ENCODE measurements at regions not wholly inside any gene's neighbourhood (a gene's known extent, or its start where the extent isn't known, plus 50 kb on each side); places are given as distances from the start of the nearest gene placed in this dataset.
A peak's percentile ranks its signal among the peaks of the same experiment; 100 is the strongest.

DNA sequence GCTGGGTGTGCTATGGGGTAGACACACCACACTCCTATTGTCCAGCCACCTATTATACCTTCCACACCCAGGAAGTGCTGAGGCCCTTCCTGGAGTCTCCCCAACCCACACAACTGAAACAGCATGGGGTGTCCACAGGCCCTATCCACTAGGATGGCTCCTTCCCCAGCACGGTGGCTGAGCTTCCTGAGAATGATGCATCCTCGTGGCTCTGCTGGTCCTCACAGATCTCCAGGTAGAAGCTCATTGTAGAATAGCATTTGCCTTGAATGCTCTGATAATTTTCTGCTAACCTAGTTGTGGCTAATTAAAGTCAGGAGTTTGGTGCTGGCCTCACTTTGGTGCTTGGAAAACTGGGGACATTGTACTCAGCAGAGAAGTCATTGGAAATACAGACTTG, 182.6 kb downstream of the ANKRD30B start:
- H3K4me3 ChIP-seq (IDR thresholded peaks at IDR 0.05; ENCODE audit: insufficient read depth, low read depth, low read length) = no peak overlapping the region
- TF ChIP-seq, protein P1, sequence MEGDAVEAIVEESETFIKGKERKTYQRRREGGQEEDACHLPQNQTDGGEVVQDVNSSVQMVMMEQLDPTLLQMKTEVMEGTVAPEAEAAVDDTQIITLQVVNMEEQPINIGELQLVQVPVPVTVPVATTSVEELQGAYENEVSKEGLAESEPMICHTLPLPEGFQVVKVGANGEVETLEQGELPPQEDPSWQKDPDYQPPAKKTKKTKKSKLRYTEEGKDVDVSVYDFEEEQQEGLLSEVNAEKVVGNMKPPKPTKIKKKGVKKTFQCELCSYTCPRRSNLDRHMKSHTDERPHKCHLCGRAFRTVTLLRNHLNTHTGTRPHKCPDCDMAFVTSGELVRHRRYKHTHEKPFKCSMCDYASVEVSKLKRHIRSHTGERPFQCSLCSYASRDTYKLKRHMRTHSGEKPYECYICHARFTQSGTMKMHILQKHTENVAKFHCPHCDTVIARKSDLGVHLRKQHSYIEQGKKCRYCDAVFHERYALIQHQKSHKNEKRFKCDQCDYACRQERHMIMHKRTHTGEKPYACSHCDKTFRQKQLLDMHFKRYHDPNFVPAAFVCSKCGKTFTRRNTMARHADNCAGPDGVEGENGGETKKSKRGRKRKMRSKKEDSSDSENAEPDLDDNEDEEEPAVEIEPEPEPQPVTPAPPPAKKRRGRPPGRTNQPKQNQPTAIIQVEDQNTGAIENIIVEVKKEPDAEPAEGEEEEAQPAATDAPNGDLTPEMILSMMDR (conservative IDR thresholded peaks at IDR 0.05; ENCODE audit: low read depth, low read length) = no peak
- H3K9ac ChIP-seq = no peak overlapping the region
- H3K27me3 ChIP-seq (ENCODE audit: insufficient read depth, low read depth) = no peaks in the 10 kb centered on the region
- H3K27ac ChIP-seq = no peak overlapping the region
- no peaks in the 10 kb centered on the region for H4K20me1 ChIP-seq (ENCODE audit: insufficient read depth)
- peaks cover 10% of the 10 kb centered on the region for H3K4me1 ChIP-seq (ENCODE audit: low read depth, poor library complexity, severe bottlenecking)
- H3K36me3 ChIP-seq (ENCODE audit: insufficient read depth) = no peaks in the 10 kb centered on the region
- H2AFZ ChIP-seq (ENCODE audit: low read depth) = no peak overlapping the region
- H3K4me2 ChIP-seq = no peak overlapping the region
- H3K79me2 ChIP-seq (ENCODE audit: insufficient read depth, low read depth) = no peaks in the 10 kb centered on the region

DNA sequence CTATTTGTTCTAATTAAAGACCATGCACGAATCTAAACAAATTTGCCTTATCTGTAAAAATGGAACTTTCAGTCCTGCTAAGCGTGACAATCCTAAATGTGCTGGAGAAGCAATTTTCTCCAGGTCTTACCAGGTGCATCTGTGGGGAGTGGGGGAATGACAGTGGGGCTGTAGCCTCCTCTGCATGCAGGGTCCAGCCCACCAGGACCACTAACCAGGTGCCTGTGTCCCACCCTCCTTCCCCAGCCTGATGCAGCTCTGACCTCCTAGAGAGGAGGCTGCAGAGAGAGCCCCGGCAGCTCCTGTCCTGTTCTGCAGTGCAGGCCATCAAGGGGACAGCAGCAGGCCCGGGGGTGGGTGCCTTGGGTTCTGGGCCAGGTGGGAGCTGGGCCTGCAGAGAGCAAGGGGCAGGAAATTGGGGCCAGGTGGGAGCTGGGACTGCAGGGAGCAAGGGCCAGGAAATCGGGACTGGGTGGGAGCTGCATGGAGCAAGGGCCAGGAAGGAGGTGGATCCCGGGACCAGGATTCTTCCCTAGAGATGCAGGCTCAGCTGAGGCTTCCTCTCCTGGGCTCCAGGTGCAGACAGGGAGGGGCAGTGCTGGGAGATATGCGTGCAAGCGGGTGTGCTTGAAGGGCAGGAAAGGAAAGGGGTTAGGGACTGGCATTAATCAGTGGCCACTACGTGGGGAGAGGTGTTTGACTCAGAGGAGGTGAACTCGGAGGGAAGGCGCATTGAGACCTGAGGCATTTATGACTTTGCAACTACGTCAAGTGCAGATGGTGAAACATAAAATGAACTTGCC, 185.3 kb downstream of the ANKRD30B start:
- Histone ChIP-seq H3K4me2 (peak overlapping the region; percentile 29; the same call in 1 of the 2 replicates), H2AFZ (ENCODE audit: low read depth) (no peak overlapping the region; the same call in 1 of the 2 replicates), H3K4me3 (IDR thresholded peaks at IDR 0.05; ENCODE audit: insufficient read depth, low read depth, low read length) (no peak overlapping the region), H4K20me1 (ENCODE audit: insufficient read depth) (no peaks in the 10 kb centered on the region), H3K9ac (no peak overlapping the region), H3K36me3 (ENCODE audit: insufficient read depth) (no peaks in the 10 kb centered on the region), H3K27ac (no peak overlapping the region; the same call in 1 of the 2 replicates), H3K4me1 (ENCODE audit: low read depth, poor library complexity, severe bottlenecking) (peaks cover 8% of the 10 kb centered on the region), H3K27me3 (ENCODE audit: insufficient read depth, low read depth) (no peaks in the 10 kb centered on the region), H3K79me2 (ENCODE audit: insufficient read depth, low read depth) (no peaks in the 10 kb centered on the region)
- TF ChIP-seq, protein P1 (conservative IDR thresholded peaks at IDR 0.05; ENCODE audit: low read depth, low read length) = no peak

DNA sequence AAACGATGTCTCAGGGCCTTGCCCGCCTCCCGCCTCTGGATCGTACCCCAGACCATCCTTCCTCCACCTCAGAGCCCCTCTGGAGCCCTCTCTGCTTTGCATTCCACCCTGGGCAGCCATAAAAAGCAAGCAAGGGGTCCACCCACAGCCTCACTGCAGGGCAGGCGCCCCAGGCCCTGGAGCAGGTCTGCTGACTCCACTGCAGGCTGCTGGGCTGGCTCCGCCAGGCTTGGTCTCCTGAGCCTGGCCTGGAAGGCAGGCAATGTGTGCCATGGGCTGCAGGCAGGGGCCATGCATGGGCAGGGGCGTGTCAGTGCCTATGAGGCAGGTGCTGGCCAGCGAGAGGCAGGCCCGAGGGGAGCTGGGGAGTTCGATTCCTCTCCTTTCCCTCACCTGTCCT, 186.0 kb downstream of the ANKRD30B start:
- H4K20me1 ChIP-seq (ENCODE audit: insufficient read depth) = no peaks in the 10 kb centered on the region
- TF ChIP-seq, protein P1 (conservative IDR thresholded peaks at IDR 0.05; ENCODE audit: low read depth, low read length) = no peak
- no peaks in the 10 kb centered on the region for H3K79me2 ChIP-seq (ENCODE audit: insufficient read depth, low read depth)
- H2AFZ ChIP-seq (ENCODE audit: low read depth) = no peak overlapping the region
- H3K4me3 ChIP-seq (IDR thresholded peaks at IDR 0.05; ENCODE audit: insufficient read depth, low read depth, low read length) = no peak overlapping the region
- no peak overlapping the region for H3K4me2 ChIP-seq
- H3K36me3 ChIP-seq (ENCODE audit: insufficient read depth) = no peaks in the 10 kb centered on the region
- no peak overlapping the region for H3K27ac ChIP-seq
- H3K27me3 ChIP-seq (ENCODE audit: insufficient read depth, low read depth) = no peaks in the 10 kb centered on the region
- H3K9ac ChIP-seq = no peak overlapping the region
- peaks cover 8% of the 10 kb centered on the region for H3K4me1 ChIP-seq (ENCODE audit: low read depth, poor library complexity, severe bottlenecking)

DNA sequence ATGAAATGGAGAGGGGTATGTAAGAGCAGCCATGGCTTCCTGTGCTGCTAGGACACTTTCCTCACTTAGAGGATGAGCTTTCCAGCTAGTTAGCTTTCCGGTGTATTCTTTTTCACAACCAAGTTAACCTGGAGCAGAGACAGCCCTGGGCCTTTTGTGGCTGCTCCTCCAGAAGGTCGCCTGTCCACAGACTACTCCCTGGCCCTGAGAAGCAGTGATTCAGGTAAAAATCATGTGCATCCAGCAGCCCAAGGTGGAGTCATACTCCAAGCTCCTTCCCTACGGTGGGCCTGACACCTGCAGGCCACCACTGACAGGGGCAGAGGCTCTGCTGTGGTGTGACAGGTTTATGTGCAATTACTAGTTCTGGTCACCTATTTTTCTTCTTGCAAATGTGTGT, 187.2 kb downstream of the ANKRD30B start:
- no peaks in the 10 kb centered on the region for H4K20me1 ChIP-seq (ENCODE audit: insufficient read depth)
- peaks cover 8% of the 10 kb centered on the region for H3K4me1 ChIP-seq (ENCODE audit: low read depth, poor library complexity, severe bottlenecking)
- no peak overlapping the region for H3K4me3 ChIP-seq (IDR thresholded peaks at IDR 0.05; ENCODE audit: insufficient read depth, low read depth, low read length)
- TF ChIP-seq, protein P1 (conservative IDR thresholded peaks at IDR 0.05; ENCODE audit: low read depth, low read length) = no peak
- no peak overlapping the region for H3K9ac ChIP-seq
- no peaks in the 10 kb centered on the region for H3K79me2 ChIP-seq (ENCODE audit: insufficient read depth, low read depth)
- H3K27me3 ChIP-seq (ENCODE audit: insufficient read depth, low read depth) = no peaks in the 10 kb centered on the region
- no peaks in the 10 kb centered on the region for H3K36me3 ChIP-seq (ENCODE audit: insufficient read depth)
- no peak overlapping the region for H3K27ac ChIP-seq
- no peak overlapping the region for H2AFZ ChIP-seq (ENCODE audit: low read depth)
- H3K4me2 ChIP-seq = no peak overlapping the region

Data from KMS-11 (cell line).